GM12891 (cell line): ENCODE measurements at regions not wholly inside any gene's neighbourhood (a gene's known extent, or its start where the extent isn't known, plus 50 kb on each side); places are given as distances from the start of the nearest gene placed in this dataset.
"Not testable (repeated sequence)": the region's sequence is repeated elsewhere in the genome, so short reads cannot be mapped to it uniquely, and the experiment has no call there.

Experiments
- DNase-seq: peaks from one replicate; pipeline ENCODE4 v3.0.0; 2011; ENCODE audit warnings: low spot score; ENCODE audit not compliant: insufficient read length
- FAIRE-seq: peaks from 2 replicates; lab custom pipeline; 2011; peaks lifted over from hg19 to GRCh38; lab: Jason Lieb, UNC
- PAX5 ChIP-seq: IDR thresholded peaks from 2 replicates; pipeline ENCODE4 v1.6.1; 2011; ENCODE audit warnings: low read length, moderate library complexity, mild to moderate bottlenecking; ENCODE audit not compliant: insufficient read depth, severe bottlenecking
- POLR2A ChIP-seq: IDR thresholded peaks from 2 replicates; pipeline ENCODE4 v1.6.1; 2011; ENCODE audit warnings: low read depth, low read length, control low read depth
- POLR2AphosphoS5 ChIP-seq: IDR thresholded peaks from 2 replicates; pipeline ENCODE4 v1.6.1; 2011; ENCODE audit warnings: low read depth, low read length, control low read depth
- POU2F2 ChIP-seq: IDR thresholded peaks from 2 replicates; pipeline ENCODE4 v1.6.1; 2011; ENCODE audit warnings: low read depth, mild to moderate bottlenecking, control low read depth, low read length, moderate library complexity
- SPI1 ChIP-seq: IDR thresholded peaks from 2 replicates; pipeline ENCODE4 v1.6.1; 2011; ENCODE audit warnings: low read depth, low read length, control low read depth
- TAF1 ChIP-seq: IDR thresholded peaks from 2 replicates; pipeline ENCODE4 v1.6.1; 2011; ENCODE audit warnings: low read depth, low read length, control low read depth

DNA sequence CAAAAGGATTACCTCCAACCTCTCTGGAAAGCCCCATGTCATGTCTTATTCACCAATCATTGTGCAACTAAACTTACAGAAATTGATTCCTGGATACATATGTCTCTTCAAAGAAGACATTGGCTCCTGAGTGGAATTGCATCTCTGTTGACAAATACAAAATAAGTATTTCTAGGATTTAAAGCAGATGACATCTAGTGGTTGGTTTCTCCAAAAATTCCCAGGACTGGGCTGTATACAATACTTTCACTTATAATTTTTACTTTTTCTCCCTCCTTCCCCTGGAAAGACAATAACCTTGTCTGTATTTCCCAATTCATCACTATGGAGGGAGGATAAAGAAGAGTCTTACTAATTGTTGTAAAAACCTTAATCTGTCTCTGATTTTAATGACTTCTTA lies 1347.4 kb downstream of the NCAM2 start:
- TF ChIP-seq POLR2AphosphoS5 (no peak), SPI1 (no peak), POU2F2 (no peak), TAF1 (no peak), POLR2A (no peak)
- FAIRE-seq = no peak
- DNase-seq = no peak

DNA sequence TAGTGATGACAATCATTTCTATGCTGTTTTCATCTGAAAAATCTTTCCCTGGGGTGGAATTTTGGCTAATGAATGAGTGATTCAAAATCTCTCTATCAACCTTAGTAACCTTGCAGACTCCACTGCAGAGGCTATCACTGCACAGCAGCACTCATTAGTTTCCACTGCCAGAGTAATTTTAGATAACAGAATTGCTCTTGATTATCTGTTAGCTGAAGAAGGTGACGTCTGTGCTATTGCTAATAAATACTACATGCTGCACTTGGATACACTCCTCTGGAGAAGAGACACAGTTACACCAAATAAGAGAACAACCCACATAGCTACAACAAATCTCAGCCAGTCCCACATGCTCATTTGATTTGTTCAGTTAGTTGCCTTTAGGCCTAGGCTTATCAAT lies 1348.4 kb downstream of the NCAM2 start:
- DNase-seq (no peak), FAIRE-seq (no peak)
- TF ChIP-seq POLR2AphosphoS5 = no peak
- TF ChIP-seq SPI1 = no peak
- TF ChIP-seq PAX5 = no peak
- TF ChIP-seq POLR2A = no peak
- TF ChIP-seq TAF1 = no peak
- TF ChIP-seq POU2F2 = no peak

DNA sequence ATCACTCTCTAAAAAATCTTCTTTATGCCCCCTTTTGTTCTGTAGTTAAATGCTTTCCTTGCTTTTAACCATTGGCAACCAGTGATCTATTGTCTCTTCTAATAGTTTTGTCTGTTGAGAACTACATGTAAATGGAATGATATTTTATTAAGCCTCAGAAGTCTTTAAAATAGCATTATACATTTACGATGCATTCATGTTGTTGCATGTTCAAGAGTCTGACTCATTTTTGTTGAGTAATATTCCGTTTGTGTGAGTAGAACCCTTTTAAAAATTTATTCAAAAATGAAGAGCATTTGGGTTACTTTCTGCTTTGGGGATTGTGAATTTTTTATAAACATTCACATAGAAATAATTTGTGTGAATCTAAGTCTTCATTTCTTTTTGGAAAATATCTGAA lies 1352.9 kb downstream of the NCAM2 start:
- no peak for TF ChIP-seq POLR2AphosphoS5
- TF ChIP-seq SPI1 = no peak
- no peak for TF ChIP-seq PAX5
- no peak for TF ChIP-seq TAF1
- no peak for TF ChIP-seq POU2F2
- no peak for TF ChIP-seq POLR2A
- DNase-seq (no peak), FAIRE-seq (no peak)

- TF ChIP-seq SPI1 (no peak), POU2F2 (no peak), POLR2A (no peak), POLR2AphosphoS5 (no peak), PAX5 (no peak), TAF1 (no peak)
- FAIRE-seq = no peak
- DNase-seq = no peak
These were observed 1353.9 kb downstream of the NCAM2 start for GRCh38 chr21:22352088-22352487.

- TF ChIP-seq POLR2A (no peak), SPI1 (no peak), POLR2AphosphoS5 (no peak), PAX5 (no peak), POU2F2 (no peak), TAF1 (no peak)
- FAIRE-seq (no peak), DNase-seq (no peak)
These were observed 1357.7 kb downstream of the NCAM2 start for GRCh38 chr21:22355949-22356348.

GRCh38 chr21:22356663-22357062 lies 1358.5 kb downstream of the NCAM2 start:
- FAIRE-seq (no peak), DNase-seq (no peak)
- TF ChIP-seq SPI1 (no peak), TAF1 (no peak), POLR2A (no peak), POU2F2 (no peak), PAX5 (no peak), POLR2AphosphoS5 (no peak)

DNA sequence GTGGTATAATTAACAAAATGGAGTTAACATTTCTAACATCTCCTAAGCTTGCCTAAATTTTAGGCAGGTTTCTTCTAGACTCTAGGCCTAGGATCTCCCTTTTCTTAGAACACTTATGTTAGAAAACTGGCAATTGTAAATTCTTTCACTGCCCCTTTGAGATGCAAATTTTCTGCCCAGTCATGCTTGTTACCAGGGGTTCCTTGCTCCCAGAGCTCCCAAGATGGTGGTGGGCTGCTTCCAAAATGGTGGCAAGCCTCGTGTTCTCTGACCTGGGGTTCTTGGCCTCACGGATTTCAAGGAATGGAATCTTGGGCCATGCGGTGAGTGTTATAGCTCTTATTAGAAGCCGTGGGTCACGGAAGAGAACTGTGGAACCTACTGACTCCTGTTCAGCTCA lies 1361.4 kb downstream of the NCAM2 start:
- DNase-seq, FAIRE-seq: not testable (repeated sequence)

- TF ChIP-seq PAX5 (no peak), SPI1 (no peak), POLR2AphosphoS5 (no peak), POLR2A (no peak), POU2F2 (no peak), TAF1 (no peak)
- DNase-seq = no peak
These were observed 1365.3 kb downstream of the NCAM2 start for GRCh38 chr21:22363504-22363903.

DNA sequence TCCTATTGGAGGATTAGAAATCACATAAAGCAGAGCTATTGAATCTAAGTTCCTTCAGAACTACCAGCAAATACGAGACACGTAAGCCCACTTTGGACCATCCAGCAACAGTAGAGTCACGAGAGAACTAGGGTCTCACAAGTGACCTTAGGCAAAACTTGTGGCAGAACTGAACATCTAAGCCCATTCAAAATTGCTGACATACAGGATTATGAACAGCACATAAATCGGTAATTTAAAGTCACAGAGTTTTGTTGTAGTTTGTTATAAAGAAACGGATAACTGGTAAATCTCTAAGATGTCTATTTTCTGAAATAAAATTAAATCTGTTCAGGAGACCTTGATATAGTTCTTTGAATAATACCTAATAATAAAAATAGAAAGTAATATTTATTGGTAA lies 1366.0 kb downstream of the NCAM2 start:
- no peak for TF ChIP-seq PAX5
- no peak for TF ChIP-seq POU2F2
- no peak for TF ChIP-seq POLR2A
- TF ChIP-seq SPI1 = no peak
- no peak for TF ChIP-seq TAF1
- no peak for TF ChIP-seq POLR2AphosphoS5
- FAIRE-seq (no peak), DNase-seq (no peak)

More at GRCh38 chr21:22363504-22363903, 1365.3 kb downstream of the NCAM2 start:
- no peak for FAIRE-seq

- TF ChIP-seq POLR2A = no peak
- TF ChIP-seq POLR2AphosphoS5 = no peak
- TF ChIP-seq PAX5 = no peak
- no peak for TF ChIP-seq TAF1
- no peak for TF ChIP-seq SPI1
- TF ChIP-seq POU2F2 = no peak
- DNase-seq = no peak
- FAIRE-seq = no peak
These were observed 1376.2 kb downstream of the NCAM2 start for GRCh38 chr21:22374218-22374969.

DNA sequence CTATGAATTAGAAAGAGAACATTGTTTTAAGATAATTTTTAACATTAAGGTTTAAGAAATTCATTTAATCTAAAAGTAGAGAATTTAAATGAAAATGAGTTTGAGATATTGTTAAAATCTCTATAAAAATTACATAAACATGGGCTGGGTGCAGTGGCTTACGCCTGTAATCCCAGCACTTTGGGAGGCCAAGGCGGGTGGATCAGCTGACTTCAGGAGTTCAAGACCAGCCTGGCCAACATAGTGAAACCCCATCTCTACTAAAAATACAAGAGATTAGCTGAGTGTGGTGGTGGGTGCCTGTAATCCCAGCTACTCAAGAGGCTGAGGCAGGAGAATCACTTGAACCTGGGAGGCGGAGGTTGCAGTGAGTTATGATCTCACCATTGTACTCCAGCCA lies 1379.6 kb downstream of the NCAM2 start:
- FAIRE-seq, DNase-seq: not testable (repeated sequence)

GRCh38 chr21:22393324-22393723 lies 1395.1 kb downstream of the NCAM2 start:
- FAIRE-seq (no peak), DNase-seq (no peak)
- TF ChIP-seq PAX5 (no peak), POU2F2 (no peak), SPI1 (no peak), POLR2AphosphoS5 (no peak), POLR2A (no peak), TAF1 (no peak)
